SJSA1 (cell line): ENCODE measurements at regions not wholly inside any gene's neighbourhood (a gene's known extent, or its start where the extent isn't known, plus 50 kb on each side); places are given as distances from the start of the nearest gene placed in this dataset.

Experiments used
- DNase-seq, 2 experiments: peaks; one replicate each; pipeline ENCODE4 v3.0.0-alpha.2; 2015 to 2020; ENCODE audit warnings: low spot score in 2 of 2, low read depth in 1 of 2
- H3K27ac ChIP-seq: fragments of 250-450 bp; sonication (Bioruptor Pico); 2 replicates; pipeline ENCODE4 v1.5.1; 2020; ENCODE audit warnings: mild to moderate bottlenecking, moderate library complexity
- H3K27me3 ChIP-seq: fragments of 250-450 bp; sonication (Bioruptor Pico); replicated peaks from 2 replicates; pipeline ENCODE4 v1.5.1; 2020; ENCODE audit warnings: mild to moderate bottlenecking, moderate library complexity
- H3K36me3 ChIP-seq: fragments of 250-450 bp; sonication (Bioruptor Pico); 2 replicates; pipeline ENCODE4 v1.5.1; 2020; ENCODE audit warnings: mild to moderate bottlenecking
- H3K4me1 ChIP-seq: fragments of 250-450 bp; sonication (Bioruptor Pico); replicated peaks from 2 replicates; pipeline ENCODE4 v1.6.1; 2021; ENCODE audit warnings: mild to moderate bottlenecking
- H3K4me3 ChIP-seq: fragments of 250-450 bp; sonication (Bioruptor Pico); 2 replicates; pipeline ENCODE4 v1.5.1; 2020; ENCODE audit warnings: mild to moderate bottlenecking
- H3K9me3 ChIP-seq: fragments of 250-450 bp; sonication (Bioruptor Pico); replicated peaks from 2 replicates; pipeline ENCODE4 v1.5.1; 2020; ENCODE audit warnings: mild to moderate bottlenecking

DNA sequence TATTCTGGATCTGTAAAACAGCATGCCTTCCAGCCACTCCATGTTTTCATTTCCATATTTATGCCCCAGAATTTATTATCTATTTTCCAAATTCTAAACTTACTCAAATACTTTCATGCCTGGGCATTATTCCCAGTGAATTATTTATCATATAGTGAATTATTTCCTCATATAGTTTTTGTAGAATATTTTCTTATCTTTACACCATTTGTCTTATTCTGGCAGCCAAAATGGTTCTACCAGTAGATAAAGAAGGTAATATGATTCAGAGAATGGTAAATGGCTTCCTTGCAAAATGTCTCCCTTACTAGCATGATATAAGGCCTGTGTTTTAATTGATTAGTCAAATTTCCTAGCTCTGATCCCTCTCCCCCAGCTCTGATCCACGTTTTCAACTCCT is 305.8 kb downstream of the SPRY2 start:
- H3K4me3 ChIP-seq = no peak overlapping the region
- no peak overlapping the region for H3K27ac ChIP-seq
- DNase-seq = no peak
- 0 out of 2 replicates have a peak, but pooled peaks cover 2% of the 10 kb centered on the region for H3K9me3 ChIP-seq
- peaks cover 48% of the 10 kb centered on the region for H3K4me1 ChIP-seq
- H3K36me3 ChIP-seq = no peaks in the 10 kb centered on the region
- no peaks in the 10 kb centered on the region for H3K27me3 ChIP-seq

DNA sequence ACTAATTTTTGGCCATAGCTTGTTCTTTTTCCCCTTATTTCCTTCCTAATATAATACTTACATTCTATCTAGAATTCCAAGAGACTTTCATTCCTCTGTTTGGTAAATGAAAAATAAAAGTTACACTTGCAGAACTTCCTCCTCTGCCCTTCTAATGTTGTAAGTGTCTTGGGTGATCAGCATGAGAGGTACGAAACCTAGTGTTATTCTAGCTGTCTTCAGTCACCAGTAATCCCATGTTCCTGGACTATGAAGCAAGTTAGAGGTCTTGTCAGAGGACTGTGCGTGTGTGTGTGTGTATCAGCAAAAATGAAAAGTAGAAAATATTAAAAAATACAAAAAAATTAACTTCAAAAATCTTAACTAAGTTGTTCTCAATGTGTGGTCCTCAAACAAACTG is 307.0 kb downstream of the SPRY2 start:
- no peak for DNase-seq
- Histone ChIP-seq H3K9me3 (0 out of 2 replicates have a peak, but pooled peaks cover 2% of the 10 kb centered on the region), H3K4me3 (no peak overlapping the region), H3K27ac (no peak overlapping the region), H3K36me3 (no peaks in the 10 kb centered on the region), H3K27me3 (no peaks in the 10 kb centered on the region), H3K4me1 (peaks cover 36% of the 10 kb centered on the region)

DNA sequence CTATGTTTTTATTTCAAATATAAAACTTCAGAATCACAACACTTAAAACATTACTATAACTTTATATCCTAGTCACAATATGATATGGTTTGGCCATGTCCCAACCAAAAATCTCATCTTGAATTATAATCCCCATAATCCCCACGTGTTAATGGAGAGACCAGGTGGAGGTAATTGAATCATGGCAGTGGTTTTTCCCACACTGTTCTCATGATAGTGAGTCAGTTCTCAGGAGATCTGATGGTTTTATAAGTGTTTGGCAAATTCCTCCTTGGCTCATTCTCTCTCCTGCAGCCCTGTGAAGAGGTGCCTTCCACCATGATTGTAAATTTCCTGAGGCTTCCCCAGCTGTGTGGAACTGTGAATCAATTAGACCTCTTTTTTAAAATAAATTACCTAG is 307.6 kb downstream of the SPRY2 start:
- no peak for DNase-seq
- H3K9me3 ChIP-seq = 0 out of 2 replicates have a peak, but pooled peaks cover 2% of the 10 kb centered on the region

DNA sequence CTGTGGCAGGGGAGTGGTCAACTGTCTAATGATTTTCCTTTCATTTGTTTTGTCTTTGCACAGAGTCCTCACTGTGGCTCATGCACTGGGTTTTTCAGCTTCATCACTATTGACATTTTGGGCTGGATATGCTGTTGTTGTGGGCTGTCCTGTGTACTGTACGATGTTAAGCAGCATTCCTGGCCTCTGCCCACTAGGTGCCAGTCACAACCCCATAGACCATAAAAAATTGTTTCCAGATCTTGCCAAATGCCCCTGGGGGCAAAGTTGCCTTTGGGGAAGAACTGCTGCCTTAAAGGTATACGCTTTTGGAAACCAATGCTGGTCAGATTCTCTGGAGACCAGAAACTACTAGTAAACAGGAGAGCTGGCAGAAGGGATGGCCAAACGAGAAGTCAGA is 310.4 kb downstream of the SPRY2 start:
- peaks cover 14% of the 10 kb centered on the region for H3K4me1 ChIP-seq
- 0 out of 2 replicates have a peak, but pooled peaks cover 2% of the 10 kb centered on the region for H3K9me3 ChIP-seq
- H3K27me3 ChIP-seq = no peaks in the 10 kb centered on the region
- H3K36me3 ChIP-seq = no peaks in the 10 kb centered on the region
- DNase-seq = peak; percentile 81 to 82
- H3K4me3 ChIP-seq = no peak overlapping the region
- H3K27ac ChIP-seq = no peak overlapping the region

More for the DNA sequence above, 307.6 kb downstream of the SPRY2 start:
- peaks cover 29% of the 10 kb centered on the region for H3K4me1 ChIP-seq
- no peaks in the 10 kb centered on the region for H3K27me3 ChIP-seq
- no peaks in the 10 kb centered on the region for H3K36me3 ChIP-seq
- H3K4me3 ChIP-seq = no peak overlapping the region
- H3K27ac ChIP-seq = no peak overlapping the region

DNA sequence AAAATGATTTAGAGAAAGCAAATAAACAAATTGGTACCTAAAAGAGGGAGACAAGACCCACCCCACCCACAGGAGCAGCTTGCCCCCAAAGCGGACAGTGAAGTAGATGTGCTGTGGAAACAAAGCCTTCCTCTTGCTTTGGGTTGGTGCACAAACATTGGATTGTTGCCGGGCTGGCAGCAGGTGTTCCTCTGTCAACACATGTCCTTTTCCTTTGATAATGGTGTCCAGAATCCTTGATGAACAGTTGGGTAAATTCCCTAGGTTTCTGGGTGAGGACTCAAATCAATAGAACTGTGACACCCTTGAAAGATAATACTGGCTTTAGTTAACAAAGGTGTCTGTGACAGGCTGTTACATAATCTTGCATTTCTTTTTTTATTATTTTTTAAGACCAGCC is 311.8 kb downstream of the SPRY2 start:
- peaks cover 14% of the 10 kb centered on the region for H3K4me1 ChIP-seq

DNA sequence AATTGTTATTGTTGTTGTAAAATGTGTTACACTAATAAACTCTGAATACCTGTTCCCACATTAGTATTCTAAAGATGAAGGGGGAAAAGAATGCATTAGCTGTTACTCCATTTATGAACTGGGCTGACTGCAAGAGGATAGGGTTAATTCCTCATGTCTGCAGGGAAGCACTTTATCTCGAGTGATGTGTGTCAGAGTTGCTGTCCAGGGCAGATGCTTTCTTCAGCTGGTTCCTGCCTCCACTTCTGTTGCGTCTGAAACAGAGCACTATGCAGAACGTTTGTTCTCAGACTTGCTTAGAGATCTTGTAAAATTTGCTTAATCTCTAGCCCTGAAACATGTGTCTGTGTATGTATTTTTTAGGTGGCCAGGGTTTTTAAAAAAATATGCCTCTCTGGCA is 318.8 kb downstream of the SPRY2 start:
- Histone ChIP-seq H3K4me1 (peaks cover 11% of the 10 kb centered on the region), H3K9me3 (no peaks in the 10 kb centered on the region), H3K27me3 (no peaks in the 10 kb centered on the region), H3K36me3 (no peaks in the 10 kb centered on the region), H3K27ac (no peak overlapping the region), H3K4me3 (no peak overlapping the region)
- DNase-seq = no peak

More for the DNA sequence above, 311.8 kb downstream of the SPRY2 start:
- H3K9me3 ChIP-seq = 0 out of 2 replicates have a peak, but pooled peaks cover 2% of the 10 kb centered on the region
- H3K27ac ChIP-seq = no peak overlapping the region
- no peaks in the 10 kb centered on the region for H3K27me3 ChIP-seq
- DNase-seq = no peak
- H3K4me3 ChIP-seq = no peak overlapping the region
- H3K36me3 ChIP-seq = no peaks in the 10 kb centered on the region

DNA sequence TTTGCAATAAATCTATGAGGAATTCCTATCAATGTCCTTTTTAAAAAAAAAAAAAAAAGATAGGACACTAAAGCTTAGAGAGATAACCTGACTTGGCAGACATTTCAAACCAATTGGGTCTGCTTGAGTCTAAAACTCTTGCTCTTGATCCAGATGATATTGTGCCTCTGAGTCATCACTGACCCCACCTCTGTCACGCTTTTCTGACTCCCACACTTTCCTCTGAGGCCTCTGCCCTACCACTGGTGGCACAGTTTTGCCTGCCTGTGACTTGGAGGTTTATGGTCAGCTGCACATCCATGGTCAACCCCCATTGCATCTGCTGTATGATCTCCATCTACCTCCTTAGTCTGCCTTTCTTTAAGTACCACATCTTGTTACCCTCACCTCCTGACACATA is 328.7 kb downstream of the SPRY2 start:
- DNase-seq = no peak
- no peaks in the 10 kb centered on the region for H3K27me3 ChIP-seq
- no peaks in the 10 kb centered on the region for H3K36me3 ChIP-seq
- H3K4me3 ChIP-seq = no peak overlapping the region
- no peaks in the 10 kb centered on the region for H3K9me3 ChIP-seq
- H3K27ac ChIP-seq = no peak overlapping the region
- H3K4me1 ChIP-seq = no peaks in the 10 kb centered on the region

DNA sequence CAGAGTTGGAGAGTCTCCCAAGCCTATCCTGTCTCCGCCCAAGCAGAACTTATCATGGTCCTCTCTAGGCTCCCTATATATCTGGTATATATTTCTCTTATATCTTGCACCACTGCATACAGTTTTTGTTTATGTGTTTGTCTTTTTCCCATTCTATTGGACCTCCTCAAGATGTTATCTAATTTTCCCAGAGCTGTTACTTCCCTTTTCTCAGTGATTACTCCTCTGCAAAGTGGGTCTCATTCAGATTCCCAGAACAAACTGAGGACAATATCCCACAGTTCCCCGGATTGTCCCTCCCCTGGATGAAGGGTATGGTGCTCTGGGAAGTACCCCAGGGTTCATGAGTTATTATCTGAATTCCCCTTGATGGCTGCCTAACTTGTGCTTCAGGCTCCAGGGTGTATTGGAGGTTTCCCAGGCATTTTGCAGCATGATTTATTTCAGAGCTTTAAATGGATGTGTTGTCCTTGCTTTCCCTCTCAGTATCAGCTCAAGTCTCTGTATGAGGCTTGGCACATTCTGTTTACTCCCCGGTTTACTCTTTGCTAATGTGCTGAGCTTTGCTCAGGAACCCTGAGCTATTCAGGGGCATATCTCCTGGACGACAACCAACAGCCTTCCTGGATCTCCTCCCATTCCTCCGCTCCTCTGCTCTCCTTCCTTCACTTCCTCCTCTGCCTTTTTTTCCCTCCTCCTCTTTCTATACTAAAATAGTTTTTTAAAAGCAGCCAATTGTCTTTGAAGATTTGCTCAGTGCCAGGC is 329.3 kb downstream of the SPRY2 start:
- no peaks in the 10 kb centered on the region for H3K36me3 ChIP-seq
- no peaks in the 10 kb centered on the region for H3K9me3 ChIP-seq
- H3K27me3 ChIP-seq = no peaks in the 10 kb centered on the region
- no peaks in the 10 kb centered on the region for H3K4me1 ChIP-seq
- no peak for DNase-seq
- no peak overlapping the region for H3K4me3 ChIP-seq
- H3K27ac ChIP-seq = no peak overlapping the region

DNA sequence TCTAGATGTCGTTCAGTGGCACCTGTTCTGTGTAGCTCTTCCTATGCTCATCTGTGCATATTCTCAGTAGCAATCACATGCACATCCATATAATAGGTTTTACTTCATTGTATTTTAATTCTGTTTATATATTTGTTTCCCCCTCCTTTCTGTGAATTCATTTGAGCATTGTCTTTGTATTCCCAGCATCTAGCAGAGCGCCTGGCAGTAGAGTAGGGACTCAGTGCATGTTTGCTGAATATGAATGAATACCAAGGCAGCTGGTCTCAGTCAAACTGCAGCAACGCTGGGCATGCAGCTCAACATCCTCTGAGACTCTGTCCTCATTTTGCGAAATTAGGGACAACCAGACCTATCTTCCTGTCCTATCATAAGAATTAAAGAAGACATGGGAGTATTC is 330.1 kb downstream of the SPRY2 start:
- H3K9me3 ChIP-seq = no peaks in the 10 kb centered on the region
- no peaks in the 10 kb centered on the region for H3K27me3 ChIP-seq
- no peak overlapping the region for H3K4me3 ChIP-seq
- no peaks in the 10 kb centered on the region for H3K4me1 ChIP-seq
- H3K36me3 ChIP-seq = no peaks in the 10 kb centered on the region
- no peak for DNase-seq
- no peak overlapping the region for H3K27ac ChIP-seq

DNA sequence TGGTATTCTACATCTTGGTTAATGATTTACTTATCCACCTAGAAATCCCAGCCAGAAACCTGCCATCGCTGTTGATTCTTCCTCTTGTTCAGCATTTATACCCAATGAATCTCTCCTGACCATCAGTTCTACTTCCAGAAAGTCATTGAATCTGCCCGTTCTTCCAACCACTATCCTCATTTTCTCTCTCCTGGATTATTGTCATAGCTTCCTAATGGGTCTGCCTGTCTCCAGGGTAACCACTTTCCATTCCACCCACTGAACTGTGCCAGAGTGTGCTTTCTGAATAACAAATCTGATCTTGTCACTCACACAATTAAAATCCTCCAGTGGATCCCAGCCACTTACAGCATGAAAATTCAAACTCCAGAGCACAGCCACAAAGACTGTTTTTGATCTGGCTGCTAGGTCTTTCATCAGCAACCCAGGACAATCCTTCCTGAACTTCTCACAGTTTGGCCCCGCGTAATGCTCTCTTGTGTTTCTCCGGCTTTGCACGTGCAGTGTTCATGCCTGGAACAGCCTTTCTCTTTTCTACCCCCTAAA is 330.6 kb downstream of the SPRY2 start:
- H3K4me1 ChIP-seq = no peaks in the 10 kb centered on the region

DNA sequence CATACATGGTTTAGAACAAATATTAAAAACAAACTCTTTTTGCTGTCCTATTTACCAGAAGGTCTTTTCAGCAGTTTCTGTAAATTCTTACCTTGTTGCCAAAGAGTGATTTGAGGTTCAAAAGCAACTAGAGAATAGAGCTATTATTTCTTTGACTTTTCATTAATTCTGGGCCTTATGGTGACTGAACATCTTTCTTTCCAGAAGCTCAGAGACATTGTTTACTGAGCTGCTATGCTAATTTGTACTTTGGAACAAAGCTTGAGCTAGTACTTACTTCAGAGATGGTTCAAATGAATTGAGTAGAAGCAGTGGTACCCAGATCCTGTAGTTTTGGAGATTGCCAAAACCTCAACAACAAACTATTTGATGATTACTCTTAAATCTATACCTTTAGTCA is 331.2 kb downstream of the SPRY2 start:
- no peak for DNase-seq
- Histone ChIP-seq H3K36me3 (no peaks in the 10 kb centered on the region), H3K4me1 (no peaks in the 10 kb centered on the region), H3K4me3 (no peak overlapping the region), H3K9me3 (no peaks in the 10 kb centered on the region), H3K27ac (no peak overlapping the region), H3K27me3 (no peaks in the 10 kb centered on the region)

More for the DNA sequence above, 330.6 kb downstream of the SPRY2 start:
- Histone ChIP-seq H3K36me3 (no peaks in the 10 kb centered on the region), H3K27ac (no peak overlapping the region), H3K27me3 (no peaks in the 10 kb centered on the region), H3K9me3 (no peaks in the 10 kb centered on the region), H3K4me3 (no peak overlapping the region)
- no peak for DNase-seq

DNA sequence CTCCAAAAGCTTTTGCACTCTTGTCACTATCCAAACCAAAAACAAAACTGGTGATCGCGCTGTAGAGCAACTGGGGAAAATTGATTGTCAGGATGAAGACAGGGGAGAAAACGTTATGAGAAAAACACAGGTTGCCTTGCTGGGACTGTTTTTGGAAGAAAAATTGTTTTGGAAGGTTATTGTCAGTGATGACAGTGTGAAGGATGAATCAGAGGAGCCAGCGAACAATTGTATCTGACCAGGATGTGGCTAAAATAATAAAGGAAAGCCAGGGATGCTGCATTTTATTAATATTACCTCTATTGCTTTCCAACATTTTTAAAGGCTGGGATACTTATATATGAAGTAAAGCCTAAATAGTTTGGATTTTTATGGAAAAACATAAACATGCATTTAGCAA is 334.0 kb downstream of the SPRY2 start:
- no peak for DNase-seq
- no peaks in the 10 kb centered on the region for H3K9me3 ChIP-seq
- H3K27ac ChIP-seq = no peak overlapping the region
- no peaks in the 10 kb centered on the region for H3K27me3 ChIP-seq
- no peaks in the 10 kb centered on the region for H3K36me3 ChIP-seq
- no peak overlapping the region for H3K4me3 ChIP-seq
- peaks cover 5% of the 10 kb centered on the region; the same call in 1 of the 2 replicates for H3K4me1 ChIP-seq

DNA sequence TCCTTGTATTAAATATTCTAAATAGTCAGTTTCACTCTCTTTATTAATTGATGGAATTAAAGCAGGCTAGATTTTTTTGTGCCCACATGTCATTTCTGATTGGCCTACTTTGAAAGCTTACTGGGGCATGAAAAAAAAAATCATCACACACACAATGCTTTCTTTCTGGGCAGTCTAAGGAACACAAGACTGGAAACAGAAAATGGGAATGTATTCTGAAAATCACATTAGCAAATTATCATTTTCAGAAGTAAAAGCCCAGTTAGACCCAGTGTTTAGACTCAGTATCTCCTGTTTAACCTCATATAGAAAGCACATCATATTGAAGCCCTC is 339.4 kb downstream of the SPRY2 start:
- Histone ChIP-seq H3K36me3 (no peaks in the 10 kb centered on the region), H3K9me3 (no peaks in the 10 kb centered on the region), H3K27me3 (no peaks in the 10 kb centered on the region), H3K4me1 (peaks cover 5% of the 10 kb centered on the region; the same call in 1 of the 2 replicates), H3K27ac (no peak overlapping the region), H3K4me3 (no peak overlapping the region)
- no peak for DNase-seq

DNA sequence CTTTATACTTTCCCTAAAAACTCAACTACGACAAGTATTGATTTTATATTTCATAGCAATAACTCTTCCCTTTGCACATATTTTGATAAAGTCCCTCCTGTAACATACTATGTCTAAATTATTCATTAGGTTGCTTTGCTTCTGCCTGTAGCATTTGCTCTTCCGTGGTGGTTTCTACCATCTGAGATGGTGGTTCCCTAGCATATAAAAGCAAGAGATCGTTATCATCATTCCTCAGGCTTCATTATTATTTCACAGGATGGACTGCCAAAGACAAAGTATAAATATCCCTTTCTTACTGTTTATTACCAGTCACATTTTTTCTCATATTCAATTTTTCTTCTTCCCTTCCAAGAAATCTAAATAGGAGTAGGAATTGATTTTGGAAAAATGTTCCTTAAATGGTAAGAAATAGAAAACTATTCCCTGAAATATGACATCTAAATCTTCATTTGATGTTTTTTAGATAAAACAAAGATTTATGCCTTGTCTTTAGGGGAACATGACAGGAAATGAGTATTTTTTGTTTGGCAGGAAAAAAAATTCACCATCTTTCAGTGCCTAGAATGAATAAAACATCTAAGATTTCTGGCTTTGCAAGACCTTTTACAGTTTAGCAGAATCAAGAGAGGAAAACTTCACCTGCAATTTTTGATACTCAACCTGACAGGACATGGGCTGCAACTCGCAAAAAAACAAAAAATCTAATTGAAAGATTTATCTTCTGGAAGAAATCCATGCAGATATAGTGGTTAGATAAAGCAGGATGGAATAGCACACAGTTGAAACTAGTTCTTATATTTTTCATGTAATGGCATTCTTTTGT is 340.0 kb downstream of the SPRY2 start:
- H3K36me3 ChIP-seq = no peaks in the 10 kb centered on the region
- no peak overlapping the region for H3K27ac ChIP-seq
- peaks cover 6% of the 10 kb centered on the region for H3K4me1 ChIP-seq
- no peaks in the 10 kb centered on the region for H3K9me3 ChIP-seq
- H3K27me3 ChIP-seq = no peaks in the 10 kb centered on the region
- H3K4me3 ChIP-seq = no peak overlapping the region
- no peak for DNase-seq
